Activated CD4-positive, alpha-beta T cell treated with anti-CD3 and anti-CD28 coated beads, Interleukin-10, Interleukin-2, amounts not matched to agents 100 ng/mL and 50 ng/mL, durations not matched to agents 16 hours and 8 hours (primary cell): ENCODE measurements at regions not wholly inside any gene's neighbourhood (a gene's known extent, or its start where the extent isn't known, plus 50 kb on each side); places are given as distances from the start of the nearest gene placed in this dataset.
A peak's percentile ranks its signal among the peaks of the same experiment; 100 is the strongest.
"Not testable (repeated sequence)": the region's sequence is repeated elsewhere in the genome, so short reads cannot be mapped to it uniquely, and the experiment has no call there.

Experiments used
- DNase-seq: peaks from one replicate; pipeline ENCODE4 v3.0.0-alpha.2; 2020

GRCh38 chr4:18803781-18804180, 782.2 kb upstream of the LCORL start:
- DNase-seq: no peak

GRCh38 chr4:18798123-18798522, 776.6 kb upstream of the LCORL start:
- no peak for DNase-seq

- no peak for DNase-seq
Observed at GRCh38 chr4:18795794-18796193, 774.2 kb upstream of the LCORL start.

GRCh38 chr4:18777190-18777930, 755.8 kb upstream of the LCORL start:
- no peak for DNase-seq

- DNase-seq: no peak
Observed at GRCh38 chr4:18767921-18768320, 746.4 kb upstream of the LCORL start.

GRCh38 chr4:18756671-18757070, 735.1 kb upstream of the LCORL start:
- DNase-seq: no peak

- DNase-seq: no peak
Observed at GRCh38 chr4:18754180-18754579, 732.6 kb upstream of the LCORL start.

- no peak for DNase-seq
Observed at GRCh38 chr4:18751083-18751482, 729.5 kb upstream of the LCORL start.

GRCh38 chr4:18749391-18749790, 727.8 kb upstream of the LCORL start:
- DNase-seq: no peak

GRCh38 chr4:18736551-18736950, 715.0 kb upstream of the LCORL start:
- no peak for DNase-seq

- no peak for DNase-seq
Observed at GRCh38 chr4:18735740-18736268, 714.2 kb upstream of the LCORL start.

GRCh38 chr4:18734405-18734804, 712.9 kb upstream of the LCORL start:
- DNase-seq: no peak

GRCh38 chr4:18733961-18734360, 712.4 kb upstream of the LCORL start:
- no peak for DNase-seq

- DNase-seq: no peak
Observed at GRCh38 chr4:18722748-18723191, 701.2 kb upstream of the LCORL start.

- DNase-seq: no peak
Observed at GRCh38 chr4:18698119-18698883, 676.7 kb upstream of the LCORL start.

- no peak for DNase-seq
Observed at GRCh38 chr4:18695733-18696527, 674.4 kb upstream of the LCORL start.

GRCh38 chr4:18691431-18692200, 670.1 kb upstream of the LCORL start:
- no peak for DNase-seq

- no peak for DNase-seq
Observed at GRCh38 chr4:18690291-18690955, 668.9 kb upstream of the LCORL start.

- DNase-seq: peak; percentile 44
Observed at GRCh38 chr4:18689308-18690115, 668.0 kb upstream of the LCORL start.

- not testable (repeated sequence) for DNase-seq
Observed at GRCh38 chr4:18688351-18688750, 666.8 kb upstream of the LCORL start.
